Neutrophil (primary cell): ENCODE measurements at regions not wholly inside any gene's neighbourhood (a gene's known extent, or its start where the extent isn't known, plus 50 kb on each side); places are given as distances from the start of the nearest gene placed in this dataset.

Experiments used
- H3K27ac ChIP-seq: fragments of 200-600 bp; sonication (generic); 2 replicates; pipeline ENCODE4 v1.5.1; 2016; ENCODE audit warnings: mild to moderate bottlenecking, moderate library complexity
- H3K27me3 ChIP-seq: fragments of 200-600 bp; sonication (generic); 2 replicates; pipeline ENCODE4 v1.6.0; 2016; ENCODE audit warnings: mild to moderate bottlenecking
- H3K36me3 ChIP-seq: fragments of 200-600 bp; sonication (generic); 2 replicates; pipeline ENCODE4 v1.5.1; 2017
- H3K4me1 ChIP-seq, 2 experiments: fragments of 200-600 bp in 1 of 2; sonication (generic) in 1 of 2; 1 replicate in 1 of 2; 2 replicates in 1 of 2; pipeline versions ENCODE4 v1.5.1 to v1.6.1; 2013 to 2016; ENCODE audit warnings: low read depth in 1 of 2, low read length in 1 of 2, mild to moderate bottlenecking in 1 of 2, moderate library complexity in 1 of 2; ENCODE audit not compliant: control insufficient read depth in 1 of 2, insufficient read depth in 1 of 2
- H3K4me3 ChIP-seq, 2 experiments: fragments of 200-600 bp in 1 of 2; sonication (generic) in 1 of 2; 1 replicate in 1 of 2; 2 replicates in 1 of 2; pipeline ENCODE4 v1.5.1; 2013 to 2016; ENCODE audit warnings: low read depth in 1 of 2, low read length in 1 of 2, mild to moderate bottlenecking in 1 of 2, moderate library complexity in 1 of 2
- H3K9me3 ChIP-seq: fragments of 200-600 bp; sonication (generic); 2 replicates; pipeline ENCODE4 v1.5.1; 2016
- TF ChIP-seq, protein P1 (sequence below): fragments of 200-600 bp; sonication (generic); IDR thresholded peaks from 2 replicates; pipeline ENCODE4 v1.5.1; 2016; ENCODE audit warnings: antibody characterized with exemption

DNA sequence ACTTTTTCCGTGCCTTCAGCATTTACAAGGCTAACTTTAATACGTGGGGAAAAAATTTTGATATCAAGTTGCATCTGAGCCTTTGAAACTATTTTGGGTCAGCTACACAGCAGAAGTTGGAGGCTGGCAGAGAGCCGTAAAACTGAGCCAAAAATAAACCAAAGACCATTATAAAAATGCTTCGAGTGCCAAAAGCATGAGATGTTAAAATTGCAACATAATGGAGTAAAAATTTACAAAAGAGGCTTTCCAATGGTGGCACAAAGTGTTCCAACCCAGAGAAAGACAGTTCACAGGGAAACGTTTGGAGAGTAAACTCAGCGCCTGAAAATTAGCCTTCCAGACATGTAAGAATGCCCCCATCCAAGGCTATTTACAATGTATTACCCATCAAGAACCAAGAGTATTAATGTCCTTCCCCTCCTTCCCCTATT lies 190.3 kb downstream of the TLE1 start:
- Histone ChIP-seq H3K27ac (no peak overlapping the region), H3K9me3 (no peaks in the 10 kb centered on the region), H3K4me1 (no peaks in the 10 kb centered on the region), H3K27me3 (no peaks in the 10 kb centered on the region), H3K4me3 (no peak overlapping the region), H3K36me3 (no peaks in the 10 kb centered on the region)
- TF ChIP-seq, protein P1, sequence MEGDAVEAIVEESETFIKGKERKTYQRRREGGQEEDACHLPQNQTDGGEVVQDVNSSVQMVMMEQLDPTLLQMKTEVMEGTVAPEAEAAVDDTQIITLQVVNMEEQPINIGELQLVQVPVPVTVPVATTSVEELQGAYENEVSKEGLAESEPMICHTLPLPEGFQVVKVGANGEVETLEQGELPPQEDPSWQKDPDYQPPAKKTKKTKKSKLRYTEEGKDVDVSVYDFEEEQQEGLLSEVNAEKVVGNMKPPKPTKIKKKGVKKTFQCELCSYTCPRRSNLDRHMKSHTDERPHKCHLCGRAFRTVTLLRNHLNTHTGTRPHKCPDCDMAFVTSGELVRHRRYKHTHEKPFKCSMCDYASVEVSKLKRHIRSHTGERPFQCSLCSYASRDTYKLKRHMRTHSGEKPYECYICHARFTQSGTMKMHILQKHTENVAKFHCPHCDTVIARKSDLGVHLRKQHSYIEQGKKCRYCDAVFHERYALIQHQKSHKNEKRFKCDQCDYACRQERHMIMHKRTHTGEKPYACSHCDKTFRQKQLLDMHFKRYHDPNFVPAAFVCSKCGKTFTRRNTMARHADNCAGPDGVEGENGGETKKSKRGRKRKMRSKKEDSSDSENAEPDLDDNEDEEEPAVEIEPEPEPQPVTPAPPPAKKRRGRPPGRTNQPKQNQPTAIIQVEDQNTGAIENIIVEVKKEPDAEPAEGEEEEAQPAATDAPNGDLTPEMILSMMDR = no peak

DNA sequence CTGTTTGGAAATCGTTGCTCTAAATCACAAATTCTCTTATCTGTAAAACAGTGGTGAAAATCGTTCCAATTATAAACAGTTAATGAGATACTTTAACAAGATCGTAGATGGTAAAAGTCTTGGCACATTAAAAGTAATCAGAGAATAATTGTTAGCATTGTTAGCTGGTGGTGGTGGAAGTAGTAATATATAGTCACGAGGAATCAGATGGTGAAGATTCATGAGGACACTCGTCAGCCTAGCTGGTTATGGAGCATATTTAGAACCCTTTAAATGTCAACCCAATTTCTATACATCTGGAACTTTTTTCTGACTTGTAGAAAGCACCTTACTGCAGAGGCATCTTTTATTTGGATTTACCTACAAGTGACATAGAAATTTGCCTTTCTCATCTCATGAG lies 190.8 kb downstream of the TLE1 start:
- TF ChIP-seq, protein P1 = no peak
- H3K36me3 ChIP-seq = no peaks in the 10 kb centered on the region
- no peak overlapping the region for H3K27ac ChIP-seq
- H3K4me1 ChIP-seq = no peaks in the 10 kb centered on the region
- no peaks in the 10 kb centered on the region for H3K27me3 ChIP-seq
- H3K9me3 ChIP-seq = no peaks in the 10 kb centered on the region
- no peak overlapping the region for H3K4me3 ChIP-seq

DNA sequence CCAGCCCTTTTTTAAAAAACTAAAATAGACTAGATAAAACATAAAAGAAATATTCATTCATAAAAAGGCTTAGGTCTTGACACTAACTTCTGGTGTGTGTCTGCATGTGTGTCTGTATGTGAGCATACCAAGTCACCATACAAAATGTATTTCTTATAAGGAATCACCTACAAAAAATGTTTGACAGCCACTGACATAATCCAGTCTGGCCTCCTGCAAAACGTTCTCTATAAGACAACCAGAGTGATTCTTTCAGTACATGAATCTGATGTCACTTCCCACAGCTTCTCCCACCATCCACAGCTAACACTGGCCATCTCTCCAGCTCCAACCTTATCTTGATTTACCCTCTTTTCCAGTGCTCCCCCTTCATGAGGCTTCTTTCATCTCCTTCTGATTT lies 192.3 kb downstream of the TLE1 start:
- TF ChIP-seq, protein P1 = no peak
- no peaks in the 10 kb centered on the region for H3K36me3 ChIP-seq
- H3K4me3 ChIP-seq = no peak overlapping the region
- no peaks in the 10 kb centered on the region for H3K27me3 ChIP-seq
- H3K9me3 ChIP-seq = no peaks in the 10 kb centered on the region
- no peaks in the 10 kb centered on the region for H3K4me1 ChIP-seq
- no peak overlapping the region for H3K27ac ChIP-seq

DNA sequence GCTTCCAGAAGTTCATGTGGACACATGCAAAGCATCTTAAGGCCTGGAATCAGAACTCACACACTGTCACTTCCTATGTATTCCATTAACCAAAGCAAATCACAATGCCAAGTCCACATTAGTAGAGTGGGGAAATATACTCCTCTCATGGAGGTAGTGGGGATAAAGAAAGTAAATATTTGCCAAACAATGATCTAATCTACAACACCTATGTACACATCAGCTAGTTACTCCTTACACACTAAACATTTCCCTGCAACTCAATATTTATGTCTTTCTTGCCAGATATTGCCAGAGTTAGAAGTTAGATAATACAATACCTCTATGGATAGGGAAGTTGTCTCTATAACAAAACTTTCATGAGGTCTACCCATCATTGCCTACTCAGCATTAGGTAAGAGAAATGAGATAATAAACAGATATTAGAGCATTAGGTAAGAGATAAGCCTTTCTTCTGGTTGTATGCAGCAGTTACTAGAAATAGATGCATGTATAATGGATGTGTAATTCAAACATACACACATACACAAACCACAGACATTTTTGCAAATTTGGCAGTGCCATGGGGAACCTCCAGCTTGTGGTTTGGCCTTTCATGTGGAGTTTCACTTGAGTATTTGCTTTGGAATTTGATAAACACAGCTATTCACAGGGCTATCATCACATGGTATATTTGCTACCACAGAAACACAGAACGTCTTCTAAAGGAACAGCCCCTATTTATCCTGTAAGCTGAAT lies 196.5 kb downstream of the TLE1 start:
- TF ChIP-seq, protein P1 = no peak
- no peaks in the 10 kb centered on the region for H3K36me3 ChIP-seq
- H3K4me1 ChIP-seq = no peaks in the 10 kb centered on the region
- H3K4me3 ChIP-seq = no peak overlapping the region
- H3K27me3 ChIP-seq = no peaks in the 10 kb centered on the region
- no peak overlapping the region for H3K27ac ChIP-seq
- no peaks in the 10 kb centered on the region for H3K9me3 ChIP-seq

DNA sequence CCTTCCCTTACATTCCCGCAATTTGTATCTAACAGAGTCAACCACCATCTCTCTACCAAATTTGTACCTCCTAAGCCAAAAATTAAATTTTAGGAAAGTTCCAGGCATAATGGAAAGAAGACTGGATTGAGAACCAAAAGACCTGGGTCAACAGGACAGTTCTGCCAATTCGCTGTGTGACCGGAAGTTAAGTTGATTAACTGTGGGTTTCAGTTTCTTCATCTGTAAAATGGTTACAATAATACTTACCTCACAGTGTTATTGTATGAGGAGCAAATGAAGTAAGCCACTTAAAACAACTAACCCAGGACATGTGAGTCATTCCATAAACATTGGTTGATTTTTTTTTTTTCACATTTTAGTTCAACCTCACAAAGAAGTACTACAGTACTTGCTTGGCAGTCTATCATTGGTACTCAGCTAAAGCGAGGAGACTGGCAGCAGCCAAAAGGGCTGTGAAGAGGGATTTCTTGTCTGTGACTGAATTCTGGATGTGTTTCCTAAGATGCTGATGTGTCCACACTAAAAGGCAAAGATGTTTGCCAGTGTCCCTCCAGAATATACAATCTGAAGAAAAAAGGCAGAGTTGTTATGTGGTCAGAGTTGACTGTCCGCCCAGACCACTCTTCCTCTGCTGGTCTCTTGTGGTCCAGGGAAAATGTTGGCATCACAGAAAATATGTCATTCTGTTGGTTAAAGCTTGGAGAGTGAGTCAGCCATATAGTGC lies 198.6 kb downstream of the TLE1 start:
- no peaks in the 10 kb centered on the region for H3K9me3 ChIP-seq
- H3K4me1 ChIP-seq = no peaks in the 10 kb centered on the region
- H3K27ac ChIP-seq = no peak overlapping the region
- no peaks in the 10 kb centered on the region for H3K27me3 ChIP-seq
- no peak overlapping the region for H3K4me3 ChIP-seq
- TF ChIP-seq, protein P1 = no peak
- no peaks in the 10 kb centered on the region for H3K36me3 ChIP-seq
